GM23248 (cell line): ENCODE measurements at regions not wholly inside any gene's neighbourhood (a gene's known extent, or its start where the extent isn't known, plus 50 kb on each side); places are given as distances from the start of the nearest gene placed in this dataset.

Source experiments
- EZH2 ChIP-seq: fragments of 200-600 bp; sonication (generic); IDR thresholded peaks from 2 replicates; pipeline ENCODE4 v1.6.1; 2018; ENCODE audit warnings: antibody characterized with exemption, mild to moderate bottlenecking; ENCODE audit not compliant: insufficient read depth, poor library complexity, severe bottlenecking
- EZH2phosphoT487 ChIP-seq: fragments of 200-600 bp; sonication (generic); IDR thresholded peaks from 2 replicates; pipeline ENCODE4 v1.6.1; 2018; ENCODE audit warnings: antibody characterized with exemption, moderate library complexity, mild to moderate bottlenecking, low read depth; ENCODE audit not compliant: insufficient read depth

DNA sequence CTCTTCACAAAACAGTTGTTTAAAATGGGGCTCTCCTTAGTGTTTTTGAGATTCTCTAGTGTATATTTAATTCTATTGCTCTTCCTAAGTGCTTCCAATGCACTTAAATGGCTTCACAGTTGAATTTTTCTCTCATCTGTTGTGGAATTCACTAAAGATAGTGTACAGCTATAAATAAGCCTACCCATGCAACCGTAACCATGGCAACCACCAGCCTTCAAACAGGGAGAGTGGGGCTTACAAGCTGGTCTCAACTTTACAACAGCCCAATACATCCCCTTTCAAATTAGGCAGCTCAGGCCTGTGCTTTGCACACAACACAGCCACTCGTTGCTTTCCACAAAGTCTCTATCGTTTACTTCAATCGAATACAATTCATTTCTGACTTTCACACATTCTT, 144.0 kb upstream of the PLPPR1 start:
- TF ChIP-seq EZH2 (no peak), EZH2phosphoT487 (no peak)
